ENCODE measurements at regions not wholly inside any gene's neighbourhood (a gene's known extent, or its start where the extent isn't known, plus 50 kb on each side); places are given as distances from the start of the nearest gene placed in this dataset.
A peak's percentile ranks its signal among the peaks of the same experiment; 100 is the strongest.

DNA sequence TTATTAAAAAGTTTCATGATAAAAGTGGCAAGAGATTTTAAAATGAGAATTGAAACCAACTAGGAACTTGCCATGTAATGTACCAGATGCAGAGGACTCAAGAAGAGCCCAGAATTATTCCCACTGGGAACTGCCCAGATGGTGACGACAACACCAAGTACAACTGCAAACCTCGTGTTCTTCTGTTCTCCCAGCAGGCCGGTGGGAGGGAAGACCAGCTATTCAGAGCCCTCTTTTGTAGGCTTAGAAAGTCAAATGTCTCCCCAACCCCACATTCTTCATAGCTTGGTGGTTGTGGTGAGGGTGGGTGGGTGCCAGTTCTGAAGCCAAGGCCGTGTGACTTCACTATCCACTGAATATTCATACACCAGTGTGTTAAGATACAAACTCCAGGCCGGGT, 54.3 kb upstream of the ITGB1 start:
- no peak overlapping the region for H3K9ac ChIP-seq (ENCODE audit: extremely low read depth, low read length, poor library complexity, severe bottlenecking)
- H3K27ac ChIP-seq (ENCODE audit: low read depth, low read length) = no peak overlapping the region
- H3K4me3 Mint-ChIP-seq = no peak overlapping the region
- no peak overlapping the region for H3K27ac Mint-ChIP-seq
- H3K27me3 Mint-ChIP-seq (ENCODE audit: insufficient read depth) = no peaks in the 10 kb centered on the region
- H3K36me3 ChIP-seq (ENCODE audit: control insufficient read depth, insufficient read depth, low read length) = no peaks in the 10 kb centered on the region
- H3K4me1 Mint-ChIP-seq = peaks cover 9% of the 10 kb centered on the region
- WGBS, 2 experiments (ENCODE audit: insufficient coverage in 1 of 2, insufficient read length in 1 of 2) = 87 to 93% methylated on average over 3 to 5 of the region's 5 CpGs
- no peaks in the 10 kb centered on the region for H3K27me3 ChIP-seq (ENCODE audit: control insufficient read depth, insufficient read depth, low read length, poor library complexity, severe bottlenecking)
- H3K9me3 Mint-ChIP-seq = peaks cover 5% of the 10 kb centered on the region
- no peak for DNase-seq
- H3K4me3 ChIP-seq (ENCODE audit: low read length) = no peak overlapping the region
- H3K36me3 Mint-ChIP-seq (ENCODE audit: low read depth) = no peaks in the 10 kb centered on the region
- peaks cover 4% of the 10 kb centered on the region for H3K9me3 ChIP-seq (ENCODE audit: control insufficient read depth, low read length)
- peaks cover 3% of the 10 kb centered on the region for H3K4me1 ChIP-seq (ENCODE audit: control insufficient read depth, insufficient read depth, low read length)
- no peak for TF ChIP-seq CTCF (conservative IDR thresholded peaks at IDR 0.05)

GRCh38 chr10:33010132-33011037, 52.4 kb upstream of the ITGB1 start:
- no peaks in the 10 kb centered on the region for H3K36me3 ChIP-seq (ENCODE audit: control insufficient read depth, insufficient read depth, low read length)
- H3K4me3 ChIP-seq (ENCODE audit: low read length) = no peak overlapping the region
- H3K27me3 ChIP-seq (ENCODE audit: control insufficient read depth, insufficient read depth, low read length, poor library complexity, severe bottlenecking) = no peaks in the 10 kb centered on the region
- peak; percentile 74 for TF ChIP-seq CTCF (conservative IDR thresholded peaks at IDR 0.05)
- H3K9ac ChIP-seq (ENCODE audit: extremely low read depth, low read length, poor library complexity, severe bottlenecking) = no peak overlapping the region
- Mint-ChIP-seq H3K4me3 (no peak overlapping the region), H3K9me3 (peaks cover 5% of the 10 kb centered on the region), H3K27ac (no peak overlapping the region), H3K27me3 (ENCODE audit: insufficient read depth) (no peaks in the 10 kb centered on the region), H3K36me3 (ENCODE audit: low read depth) (no peaks in the 10 kb centered on the region), H3K4me1 (peaks cover 12% of the 10 kb centered on the region)
- WGBS, 2 experiments (ENCODE audit: insufficient coverage in 1 of 2, insufficient read length in 1 of 2) = 70 to 76% methylated on average over 11 to 12 of the region's 12 CpGs
- H3K9me3 ChIP-seq (ENCODE audit: control insufficient read depth, low read length) = peaks cover 4% of the 10 kb centered on the region
- peaks cover 3% of the 10 kb centered on the region for H3K4me1 ChIP-seq (ENCODE audit: control insufficient read depth, insufficient read depth, low read length)
- peak; percentile 78 for DNase-seq
- no peak overlapping the region for H3K27ac ChIP-seq (ENCODE audit: low read depth, low read length)

GRCh38 chr10:33009244-33010131, 51.5 kb upstream of the ITGB1 start:
- TF ChIP-seq CTCF (conservative IDR thresholded peaks at IDR 0.05) = no peak
- H3K4me1 ChIP-seq (ENCODE audit: control insufficient read depth, insufficient read depth, low read length) = peaks cover 3% of the 10 kb centered on the region
- WGBS, 2 experiments (ENCODE audit: insufficient coverage in 1 of 2, insufficient read length in 1 of 2) = 76 to 96% methylated on average over 3 to 5 of the region's 5 CpGs
- no peak overlapping the region for H3K27ac Mint-ChIP-seq
- H3K9me3 Mint-ChIP-seq = peaks cover 5% of the 10 kb centered on the region
- no peaks in the 10 kb centered on the region for H3K27me3 ChIP-seq (ENCODE audit: control insufficient read depth, insufficient read depth, low read length, poor library complexity, severe bottlenecking)
- H3K9me3 ChIP-seq (ENCODE audit: control insufficient read depth, low read length) = peaks cover 3% of the 10 kb centered on the region
- DNase-seq = no peak
- H3K4me3 Mint-ChIP-seq = no peak overlapping the region
- H3K9ac ChIP-seq (ENCODE audit: extremely low read depth, low read length, poor library complexity, severe bottlenecking) = no peak overlapping the region
- H3K36me3 ChIP-seq (ENCODE audit: control insufficient read depth, insufficient read depth, low read length) = no peaks in the 10 kb centered on the region
- peaks cover 15% of the 10 kb centered on the region for H3K4me1 Mint-ChIP-seq
- H3K36me3 Mint-ChIP-seq (ENCODE audit: low read depth) = no peaks in the 10 kb centered on the region
- H3K27ac ChIP-seq (ENCODE audit: low read depth, low read length) = no peak overlapping the region
- H3K4me3 ChIP-seq (ENCODE audit: low read length) = no peak overlapping the region
- no peaks in the 10 kb centered on the region for H3K27me3 Mint-ChIP-seq (ENCODE audit: insufficient read depth)

Data from endodermal cell (in vitro differentiated cells).